ENCODE measurements at regions not wholly inside any gene's neighbourhood (a gene's known extent, or its start where the extent isn't known, plus 50 kb on each side); places are given as distances from the start of the nearest gene placed in this dataset.

DNA sequence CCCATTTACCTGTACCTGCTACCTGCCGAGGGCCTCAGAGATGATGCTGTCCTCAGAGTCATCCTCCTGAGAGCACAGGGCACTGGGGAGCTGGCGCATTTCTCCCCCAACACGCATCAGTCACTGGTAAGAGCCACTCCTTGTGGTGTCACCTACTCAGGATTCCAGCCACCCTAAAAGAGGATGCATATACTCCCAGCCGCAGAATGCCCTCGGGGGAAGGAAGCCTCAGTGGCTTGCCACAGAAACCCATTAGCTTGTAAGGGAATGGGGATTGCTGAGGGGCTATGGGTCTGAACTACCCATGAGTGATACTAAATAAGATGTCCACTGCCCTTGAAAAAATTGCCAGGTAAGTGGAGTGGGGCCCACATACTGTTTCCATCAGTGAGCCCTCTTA, 279.2 kb downstream of the WDR11 start:
- Histone ChIP-seq H3K9me3 (ENCODE audit: control insufficient read depth in 2 of 3, insufficient read depth in 1 of 3, low read length in 3 of 3) (no peaks in the 10 kb centered on the region), H3K9ac (ENCODE audit: low read length in 3 of 3) (no peak overlapping the region), H3K4me1 (ENCODE audit: control insufficient read depth in 2 of 3, insufficient read depth in 2 of 3, low read depth in 1 of 3, low read length in 3 of 3) (no peaks in the 10 kb centered on the region), H3K27ac (ENCODE audit: low read depth in 2 of 2, low read length in 2 of 2) (no peak overlapping the region), H3K36me3 (ENCODE audit: control insufficient read depth in 2 of 3, insufficient read depth in 3 of 3, low read length in 3 of 3) (no peaks in the 10 kb centered on the region), H3K27me3 (ENCODE audit: control insufficient read depth, insufficient read depth, low read length) (no peaks in the 10 kb centered on the region), H3K4me3 (ENCODE audit: low read length in 3 of 3) (no peak overlapping the region)
- intact Hi-C loops (cut with DNase I): no loop called here
- FAIRE-seq: no peak
- no peak for DNase-seq
- TF ChIP-seq, protein P1, sequence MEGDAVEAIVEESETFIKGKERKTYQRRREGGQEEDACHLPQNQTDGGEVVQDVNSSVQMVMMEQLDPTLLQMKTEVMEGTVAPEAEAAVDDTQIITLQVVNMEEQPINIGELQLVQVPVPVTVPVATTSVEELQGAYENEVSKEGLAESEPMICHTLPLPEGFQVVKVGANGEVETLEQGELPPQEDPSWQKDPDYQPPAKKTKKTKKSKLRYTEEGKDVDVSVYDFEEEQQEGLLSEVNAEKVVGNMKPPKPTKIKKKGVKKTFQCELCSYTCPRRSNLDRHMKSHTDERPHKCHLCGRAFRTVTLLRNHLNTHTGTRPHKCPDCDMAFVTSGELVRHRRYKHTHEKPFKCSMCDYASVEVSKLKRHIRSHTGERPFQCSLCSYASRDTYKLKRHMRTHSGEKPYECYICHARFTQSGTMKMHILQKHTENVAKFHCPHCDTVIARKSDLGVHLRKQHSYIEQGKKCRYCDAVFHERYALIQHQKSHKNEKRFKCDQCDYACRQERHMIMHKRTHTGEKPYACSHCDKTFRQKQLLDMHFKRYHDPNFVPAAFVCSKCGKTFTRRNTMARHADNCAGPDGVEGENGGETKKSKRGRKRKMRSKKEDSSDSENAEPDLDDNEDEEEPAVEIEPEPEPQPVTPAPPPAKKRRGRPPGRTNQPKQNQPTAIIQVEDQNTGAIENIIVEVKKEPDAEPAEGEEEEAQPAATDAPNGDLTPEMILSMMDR (IDR thresholded peaks at IDR 0.05; ENCODE audit: borderline replicate concordance, extremely low read depth, insufficient read depth): no peak

DNA sequence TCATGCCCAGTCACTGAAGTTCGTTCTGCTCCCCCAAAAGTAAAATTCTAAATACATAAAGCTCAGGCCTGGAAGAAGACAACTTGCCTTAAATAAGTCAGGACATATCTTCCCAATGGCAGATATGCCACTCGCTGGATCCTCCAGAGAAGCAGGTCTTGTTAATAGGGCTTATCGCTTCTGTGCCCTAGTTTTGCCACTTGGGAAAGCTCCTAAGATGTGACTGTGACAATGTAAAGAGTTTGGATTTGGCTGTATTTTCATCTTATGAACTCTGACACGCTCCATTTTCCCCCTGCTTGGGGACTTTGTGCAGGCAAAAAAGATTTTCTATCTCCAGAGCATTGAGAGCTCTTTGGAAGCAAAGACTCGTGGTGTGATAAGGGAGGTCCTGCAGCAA, 279.9 kb downstream of the WDR11 start:
- Histone ChIP-seq H3K9me3 (ENCODE audit: control insufficient read depth in 2 of 3, insufficient read depth in 1 of 3, low read length in 3 of 3) (no peaks in the 10 kb centered on the region), H3K27me3 (ENCODE audit: control insufficient read depth, insufficient read depth, low read length) (no peaks in the 10 kb centered on the region), H3K4me3 (ENCODE audit: low read length in 3 of 3) (no peak overlapping the region), H3K27ac (ENCODE audit: low read depth in 2 of 2, low read length in 2 of 2) (no peak overlapping the region), H3K4me1 (ENCODE audit: control insufficient read depth in 2 of 3, insufficient read depth in 2 of 3, low read depth in 1 of 3, low read length in 3 of 3) (no peaks in the 10 kb centered on the region), H3K36me3 (ENCODE audit: control insufficient read depth in 2 of 3, insufficient read depth in 3 of 3, low read length in 3 of 3) (no peaks in the 10 kb centered on the region), H3K9ac (ENCODE audit: low read length in 3 of 3) (no peak overlapping the region)
- TF ChIP-seq, protein P1 (IDR thresholded peaks at IDR 0.05; ENCODE audit: borderline replicate concordance, extremely low read depth, insufficient read depth): no peak
- intact Hi-C loops (cut with DNase I): no loop called here
- FAIRE-seq (no peak), DNase-seq (no peak)

DNA sequence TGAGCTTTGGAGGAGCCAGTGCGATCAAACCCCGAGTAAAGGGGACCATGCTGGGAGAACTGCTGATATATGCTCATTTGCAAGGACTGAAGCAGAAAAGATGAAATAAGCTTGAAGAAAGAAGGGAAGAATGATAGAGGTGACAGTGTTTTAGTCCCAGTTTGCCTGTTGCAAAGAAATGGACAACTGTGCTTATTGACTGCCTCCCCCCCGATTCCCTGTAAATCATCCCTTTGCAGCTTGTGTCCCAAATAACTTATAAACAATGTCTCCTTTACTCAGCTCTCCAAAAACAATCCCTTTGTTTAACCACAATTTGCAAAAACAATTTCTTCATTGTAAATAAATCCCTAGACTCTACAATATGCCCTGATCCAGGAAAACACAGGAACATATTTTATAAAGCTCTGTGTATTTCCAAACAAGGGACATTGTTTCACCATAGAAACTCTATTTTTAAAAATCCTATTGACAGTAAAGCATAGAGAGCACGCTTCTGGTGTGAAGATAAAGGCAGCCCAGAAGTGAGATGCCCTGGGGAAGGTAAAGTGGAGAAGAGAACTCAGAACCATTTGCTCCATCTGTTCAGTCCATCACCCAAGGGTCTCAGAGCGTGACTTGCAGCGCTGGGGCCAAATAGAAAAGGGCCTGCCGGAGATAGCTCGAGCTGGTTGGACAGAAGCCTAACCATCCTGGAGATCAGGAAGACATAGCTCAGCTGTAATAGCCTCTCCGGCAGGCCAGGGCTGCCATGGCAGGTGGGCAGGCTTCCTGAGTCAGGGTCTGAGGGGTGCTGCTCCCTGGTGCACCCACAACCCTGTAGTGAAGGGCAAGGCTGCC, 280.5 kb downstream of the WDR11 start:
- H3K9me3 ChIP-seq (ENCODE audit: control insufficient read depth in 2 of 3, insufficient read depth in 1 of 3, low read length in 3 of 3): no peaks in the 10 kb centered on the region
- H3K4me3 ChIP-seq (ENCODE audit: low read length in 3 of 3): no peak overlapping the region
- no peak overlapping the region for H3K9ac ChIP-seq (ENCODE audit: low read length in 3 of 3)
- no peaks in the 10 kb centered on the region for H3K36me3 ChIP-seq (ENCODE audit: control insufficient read depth in 2 of 3, insufficient read depth in 3 of 3, low read length in 3 of 3)
- no peaks in the 10 kb centered on the region for H3K27me3 ChIP-seq (ENCODE audit: control insufficient read depth, insufficient read depth, low read length)
- TF ChIP-seq, protein P1 (IDR thresholded peaks at IDR 0.05; ENCODE audit: borderline replicate concordance, extremely low read depth, insufficient read depth): no peak
- H3K27ac ChIP-seq (ENCODE audit: low read depth in 2 of 2, low read length in 2 of 2): no peak overlapping the region
- no peaks in the 10 kb centered on the region for H3K4me1 ChIP-seq (ENCODE audit: control insufficient read depth in 2 of 3, insufficient read depth in 2 of 3, low read depth in 1 of 3, low read length in 3 of 3)
- no peak for DNase-seq
- intact Hi-C loops (cut with DNase I): no loop called here
- no peak for FAIRE-seq

Data from kidney (tissue), 13 donors.